Endothelial cell of umbilical vein (primary cell): ENCODE measurements at regions not wholly inside any gene's neighbourhood (a gene's known extent, or its start where the extent isn't known, plus 50 kb on each side); places are given as distances from the start of the nearest gene placed in this dataset.

ENCODE experiments used
- JUN ChIP-seq: IDR thresholded peaks from 2 replicates; pipeline ENCODE4 v1.6.1; 2011; ENCODE audit warnings: borderline replicate concordance, low read depth; ENCODE audit not compliant: insufficient read length, insufficient read depth
- MYC ChIP-seq: IDR thresholded peaks from one replicate; pipeline ENCODE4 v1.6.1; 2011; ENCODE audit warnings: mild to moderate bottlenecking, low read depth, low read length
- POLR2A ChIP-seq: IDR thresholded peaks from 2 replicates; pipeline ENCODE4 v1.6.1; 2012; ENCODE audit warnings: low read depth, mild to moderate bottlenecking, control low read depth, low read length
- POLR2AphosphoS5 ChIP-seq: IDR thresholded peaks from 2 replicates; pipeline ENCODE4 v1.6.1; 2012; ENCODE audit warnings: low read depth, mild to moderate bottlenecking, control low read depth, low read length, moderate library complexity; ENCODE audit not compliant: insufficient read depth
- TF ChIP-seq, protein P1 (sequence below), 2 donors: IDR thresholded peaks; 1 replicate in 1 of 2; 2 replicates in 1 of 2; pipeline ENCODE4 v1.5.1; 2011; ENCODE audit warnings: low read length in 2 of 2, mild to moderate bottlenecking in 2 of 2, moderate library complexity in 2 of 2, control low read depth in 1 of 2, inconsistent platforms in 1 of 2, low read depth in 1 of 2; ENCODE audit not compliant: insufficient read depth in 1 of 2; ENCODE audit errors: extremely low read depth in 1 of 2
- TF ChIP-seq, protein P2 (sequence below): IDR thresholded peaks from 2 replicates; pipeline ENCODE4 v1.6.1; 2011; ENCODE audit not compliant: insufficient read depth, insufficient read length

DNA sequence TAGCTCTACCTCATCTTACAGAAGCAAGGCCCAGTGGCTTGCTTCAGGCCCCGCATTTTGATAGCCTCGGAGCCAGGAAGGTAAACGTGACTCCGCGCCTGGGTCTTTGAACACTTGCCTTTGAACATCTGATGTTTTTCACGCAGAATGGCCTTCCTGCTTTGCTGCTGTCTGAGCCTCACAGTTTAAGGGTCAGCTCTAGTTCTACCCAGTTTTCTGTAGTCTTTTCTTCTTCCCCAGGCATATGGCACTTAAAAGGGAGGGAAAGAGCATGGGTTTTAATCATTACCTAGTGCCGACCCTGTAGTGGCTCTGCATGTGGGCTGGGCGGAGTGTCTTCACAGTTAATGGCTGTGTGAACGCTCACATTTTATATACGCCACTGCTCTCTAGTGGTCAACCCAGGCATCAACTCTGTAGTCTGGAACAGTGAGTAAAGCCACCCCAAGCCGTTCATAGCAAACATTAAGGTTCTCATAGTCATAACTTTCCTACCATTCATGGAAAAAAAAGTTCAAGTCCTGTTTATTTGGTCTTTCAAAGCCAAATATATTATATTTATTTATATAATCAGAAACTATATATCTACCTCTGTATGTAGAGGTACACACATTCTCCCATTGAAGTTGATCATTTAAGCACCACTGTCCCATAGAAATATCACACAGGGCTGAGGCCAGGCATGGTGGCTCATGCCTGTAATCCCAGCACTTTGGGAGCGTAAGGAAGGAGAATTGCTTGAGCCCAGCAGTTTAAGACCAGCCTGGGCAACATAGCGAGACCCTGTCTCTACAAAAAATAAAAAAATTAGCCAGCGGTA is 78.1 kb downstream of the IER5 start:
- no peak for TF ChIP-seq POLR2A
- TF ChIP-seq, protein P1, sequence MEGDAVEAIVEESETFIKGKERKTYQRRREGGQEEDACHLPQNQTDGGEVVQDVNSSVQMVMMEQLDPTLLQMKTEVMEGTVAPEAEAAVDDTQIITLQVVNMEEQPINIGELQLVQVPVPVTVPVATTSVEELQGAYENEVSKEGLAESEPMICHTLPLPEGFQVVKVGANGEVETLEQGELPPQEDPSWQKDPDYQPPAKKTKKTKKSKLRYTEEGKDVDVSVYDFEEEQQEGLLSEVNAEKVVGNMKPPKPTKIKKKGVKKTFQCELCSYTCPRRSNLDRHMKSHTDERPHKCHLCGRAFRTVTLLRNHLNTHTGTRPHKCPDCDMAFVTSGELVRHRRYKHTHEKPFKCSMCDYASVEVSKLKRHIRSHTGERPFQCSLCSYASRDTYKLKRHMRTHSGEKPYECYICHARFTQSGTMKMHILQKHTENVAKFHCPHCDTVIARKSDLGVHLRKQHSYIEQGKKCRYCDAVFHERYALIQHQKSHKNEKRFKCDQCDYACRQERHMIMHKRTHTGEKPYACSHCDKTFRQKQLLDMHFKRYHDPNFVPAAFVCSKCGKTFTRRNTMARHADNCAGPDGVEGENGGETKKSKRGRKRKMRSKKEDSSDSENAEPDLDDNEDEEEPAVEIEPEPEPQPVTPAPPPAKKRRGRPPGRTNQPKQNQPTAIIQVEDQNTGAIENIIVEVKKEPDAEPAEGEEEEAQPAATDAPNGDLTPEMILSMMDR (IDR thresholded peaks at IDR 0.05; ENCODE audit: extremely low read depth in 1 of 2, insufficient read depth in 1 of 2, low read depth in 1 of 2, low read length in 2 of 2): peak; percentile 71 to 82
- TF ChIP-seq MYC: no peak
- TF ChIP-seq, protein P2, sequence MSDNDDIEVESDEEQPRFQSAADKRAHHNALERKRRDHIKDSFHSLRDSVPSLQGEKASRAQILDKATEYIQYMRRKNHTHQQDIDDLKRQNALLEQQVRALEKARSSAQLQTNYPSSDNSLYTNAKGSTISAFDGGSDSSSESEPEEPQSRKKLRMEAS: no peak
- no peak for TF ChIP-seq POLR2AphosphoS5
- no peak for TF ChIP-seq JUN
